Endodermal cell (in vitro differentiated cells): ENCODE measurements at regions not wholly inside any gene's neighbourhood (a gene's known extent, or its start where the extent isn't known, plus 50 kb on each side); places are given as distances from the start of the nearest gene placed in this dataset.

Experiments used
- DNase-seq: peaks from one replicate; pipeline ENCODE4 v3.0.0-alpha.2; 2017
- H3K27ac ChIP-seq: 2 replicates; pipeline ENCODE4 v1.5.1; 2013; ENCODE audit warnings: mild to moderate bottlenecking, low read depth, low read length, moderate library complexity
- H3K27me3 ChIP-seq: 2 replicates; pipeline ENCODE4 v1.6.1; 2013; ENCODE audit warnings: mild to moderate bottlenecking, low read length, moderate library complexity; ENCODE audit not compliant: insufficient read depth, control insufficient read depth, poor library complexity, severe bottlenecking
- H3K36me3 ChIP-seq: 2 replicates; pipeline ENCODE4 v1.7.0; 2013; ENCODE audit warnings: mild to moderate bottlenecking, low read length, moderate library complexity; ENCODE audit not compliant: control insufficient read depth, insufficient read depth
- H3K4me1 ChIP-seq: one replicate; pipeline ENCODE4 v1.7.0; 2013; ENCODE audit warnings: low read length; ENCODE audit not compliant: control insufficient read depth, insufficient read depth
- H3K4me3 ChIP-seq: 2 replicates; pipeline ENCODE4 v1.5.1; 2013; ENCODE audit warnings: mild to moderate bottlenecking, low read length, moderate library complexity
- H3K9ac ChIP-seq: 2 replicates; pipeline ENCODE4 v1.6.1; 2013; ENCODE audit warnings: mild to moderate bottlenecking, low read length, moderate library complexity; ENCODE audit not compliant: poor library complexity, severe bottlenecking; ENCODE audit errors: extremely low read depth
- H3K9me3 ChIP-seq: 2 replicates; pipeline ENCODE4 v1.6.1; 2013; ENCODE audit warnings: mild to moderate bottlenecking, low read length, moderate library complexity; ENCODE audit not compliant: control insufficient read depth
- H3K27ac Mint-ChIP-seq: 2 replicates; pipeline ENCODE4 v1.8.0; 2020; ENCODE audit warnings: mixed read lengths
- H3K27me3 Mint-ChIP-seq: 2 replicates; pipeline ENCODE4 v1.8.0; 2021; ENCODE audit warnings: mild to moderate bottlenecking, mixed read lengths; ENCODE audit not compliant: insufficient read depth
- H3K36me3 Mint-ChIP-seq: 2 replicates; pipeline ENCODE4 v1.8.0; 2020; ENCODE audit warnings: low read depth, mixed read lengths
- H3K4me1 Mint-ChIP-seq: 2 replicates; pipeline ENCODE4 v1.8.0; 2020; ENCODE audit warnings: mixed read lengths
- H3K4me3 Mint-ChIP-seq: 2 replicates; pipeline ENCODE4 v1.8.0; 2020; ENCODE audit warnings: mild to moderate bottlenecking, moderate library complexity, mixed read lengths
- H3K9me3 Mint-ChIP-seq: 2 replicates; pipeline ENCODE4 v1.8.0; 2020; ENCODE audit warnings: mild to moderate bottlenecking, mixed read lengths
- WGBS, 2 experiments: methylation state at CpG; one replicate each; pipeline versions ENCODE4 v1.1.5 to v1.1.7; 2013; ENCODE audit warnings: missing lambda C conversion rate in 2 of 2, mixed read lengths in 1 of 2; ENCODE audit not compliant: insufficient coverage in 1 of 2, insufficient read length in 1 of 2; 5-methylcytosine and 5-hydroxymethylcytosine counted together
- TF ChIP-seq, protein P1 (sequence below): fragments of 200-600 bp; sonication (generic); conservative IDR thresholded peaks from 2 replicates; pipeline ENCODE4 v1.5.0; 2021; ENCODE audit warnings: antibody characterized with exemption, mild to moderate bottlenecking

DNA sequence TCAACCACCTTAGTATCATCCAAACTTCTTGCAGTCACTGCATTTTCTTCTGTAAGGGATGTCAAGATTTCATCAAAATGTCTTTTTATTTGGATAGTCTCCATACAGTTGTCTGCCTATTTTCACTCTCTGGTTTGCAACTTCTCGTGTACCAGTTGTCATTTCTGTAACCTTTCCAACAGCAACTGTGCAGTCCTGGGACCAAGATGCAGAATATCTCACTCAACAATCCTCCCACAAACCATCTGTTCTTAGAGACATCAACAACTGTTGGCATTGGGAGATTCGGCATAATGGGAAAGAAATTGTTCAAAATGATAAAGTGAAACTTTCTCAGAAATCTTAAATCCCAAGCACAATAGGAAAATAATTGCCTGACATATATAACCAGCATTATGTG is 933.6 kb upstream of the SLC39A10 start:
- H3K9me3 ChIP-seq, result no peaks in the 10 kb centered on the region
- H3K27me3 ChIP-seq, result no peaks in the 10 kb centered on the region
- WGBS, 2 experiments, result 84% methylated on average over 2 of the region's 2 CpGs; no CpG with 5 or more reads in 1 of the 2 experiments
- Mint-ChIP-seq H3K36me3 (no peaks in the 10 kb centered on the region), H3K27ac (no peak overlapping the region), H3K27me3 (no peaks in the 10 kb centered on the region), H3K9me3 (no peaks in the 10 kb centered on the region), H3K4me1 (no peaks in the 10 kb centered on the region), H3K4me3 (no peak overlapping the region)
- H3K4me3 ChIP-seq, result no peak overlapping the region
- H3K36me3 ChIP-seq, result no peaks in the 10 kb centered on the region
- TF ChIP-seq, protein P1, sequence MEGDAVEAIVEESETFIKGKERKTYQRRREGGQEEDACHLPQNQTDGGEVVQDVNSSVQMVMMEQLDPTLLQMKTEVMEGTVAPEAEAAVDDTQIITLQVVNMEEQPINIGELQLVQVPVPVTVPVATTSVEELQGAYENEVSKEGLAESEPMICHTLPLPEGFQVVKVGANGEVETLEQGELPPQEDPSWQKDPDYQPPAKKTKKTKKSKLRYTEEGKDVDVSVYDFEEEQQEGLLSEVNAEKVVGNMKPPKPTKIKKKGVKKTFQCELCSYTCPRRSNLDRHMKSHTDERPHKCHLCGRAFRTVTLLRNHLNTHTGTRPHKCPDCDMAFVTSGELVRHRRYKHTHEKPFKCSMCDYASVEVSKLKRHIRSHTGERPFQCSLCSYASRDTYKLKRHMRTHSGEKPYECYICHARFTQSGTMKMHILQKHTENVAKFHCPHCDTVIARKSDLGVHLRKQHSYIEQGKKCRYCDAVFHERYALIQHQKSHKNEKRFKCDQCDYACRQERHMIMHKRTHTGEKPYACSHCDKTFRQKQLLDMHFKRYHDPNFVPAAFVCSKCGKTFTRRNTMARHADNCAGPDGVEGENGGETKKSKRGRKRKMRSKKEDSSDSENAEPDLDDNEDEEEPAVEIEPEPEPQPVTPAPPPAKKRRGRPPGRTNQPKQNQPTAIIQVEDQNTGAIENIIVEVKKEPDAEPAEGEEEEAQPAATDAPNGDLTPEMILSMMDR, result no peak
- no peak overlapping the region for H3K9ac ChIP-seq
- no peak for DNase-seq
- H3K4me1 ChIP-seq, result no peaks in the 10 kb centered on the region
- H3K27ac ChIP-seq, result no peak overlapping the region

DNA sequence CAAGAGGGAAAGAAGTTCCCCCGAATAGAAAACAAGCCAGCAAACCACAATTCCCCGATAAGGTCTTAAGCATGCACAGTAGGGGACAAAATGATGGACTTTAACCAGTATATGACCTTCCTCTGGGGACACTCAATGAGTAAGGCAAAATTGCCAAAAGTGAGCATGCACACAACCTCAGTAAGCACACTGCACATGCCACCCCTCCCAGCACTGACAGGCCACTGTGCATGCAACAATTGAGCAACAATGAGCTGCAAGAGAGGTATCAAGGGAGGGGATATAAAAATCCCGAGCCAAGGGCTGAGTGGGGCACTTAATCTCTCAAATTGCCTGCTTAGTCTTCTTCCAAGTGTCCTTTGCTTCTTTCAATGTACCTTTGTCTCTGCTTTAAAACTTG is 935.8 kb upstream of the SLC39A10 start:
- no peak for DNase-seq
- TF ChIP-seq, protein P1, result no peak
- Histone ChIP-seq H3K4me1 (no peaks in the 10 kb centered on the region), H3K9me3 (no peaks in the 10 kb centered on the region), H3K9ac (no peak overlapping the region), H3K27ac (no peak overlapping the region), H3K36me3 (no peaks in the 10 kb centered on the region), H3K27me3 (no peaks in the 10 kb centered on the region), H3K4me3 (no peak overlapping the region)
- Mint-ChIP-seq H3K4me1 (no peaks in the 10 kb centered on the region), H3K36me3 (no peaks in the 10 kb centered on the region), H3K27me3 (no peaks in the 10 kb centered on the region), H3K27ac (no peak overlapping the region), H3K4me3 (no peak overlapping the region), H3K9me3 (no peaks in the 10 kb centered on the region)
- 90 to 100% methylated on average over 2 to 3 of the region's 3 CpGs for WGBS, 2 experiments

DNA sequence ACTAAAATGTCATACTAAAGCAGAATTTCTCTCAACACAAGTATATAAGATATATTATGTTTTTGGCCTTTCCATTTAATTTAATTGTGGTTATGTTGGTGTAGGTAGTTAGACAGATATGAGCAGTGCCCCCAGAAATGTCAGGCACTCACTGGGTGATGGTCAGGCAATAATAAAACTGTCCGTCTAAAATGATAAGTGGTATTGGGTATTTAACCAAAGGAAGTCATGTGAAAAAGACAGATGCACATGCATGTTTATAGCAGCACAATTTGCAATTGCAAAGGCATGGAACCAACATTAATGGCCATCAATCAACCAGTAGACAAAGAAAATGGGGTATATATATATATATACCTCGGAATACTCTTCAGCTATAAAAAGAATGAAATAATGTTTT is 936.6 kb upstream of the SLC39A10 start:
- TF ChIP-seq, protein P1, result no peak
- Mint-ChIP-seq H3K4me1 (no peaks in the 10 kb centered on the region), H3K27me3 (no peaks in the 10 kb centered on the region), H3K4me3 (no peak overlapping the region), H3K36me3 (no peaks in the 10 kb centered on the region), H3K27ac (no peak overlapping the region), H3K9me3 (no peaks in the 10 kb centered on the region)
- H3K9me3 ChIP-seq, result no peaks in the 10 kb centered on the region
- H3K4me3 ChIP-seq, result no peak overlapping the region
- H3K4me1 ChIP-seq, result no peaks in the 10 kb centered on the region
- WGBS, 2 experiments, result 90 to 100% methylated on average over 1 to 2 of the region's 2 CpGs
- no peaks in the 10 kb centered on the region for H3K36me3 ChIP-seq
- DNase-seq, result no peak
- H3K27ac ChIP-seq, result no peak overlapping the region
- no peak overlapping the region for H3K9ac ChIP-seq
- no peaks in the 10 kb centered on the region for H3K27me3 ChIP-seq
